GM04503 (cell line): ENCODE measurements at regions not wholly inside any gene's neighbourhood (a gene's known extent, or its start where the extent isn't known, plus 50 kb on each side); places are given as distances from the start of the nearest gene placed in this dataset.
"Not testable (repeated sequence)": the region's sequence is repeated elsewhere in the genome, so short reads cannot be mapped to it uniquely, and the experiment has no call there.

Experiments used
- DNase-seq: peaks from one replicate; pipeline ENCODE4 v3.0.0-alpha.2; 2012; ENCODE audit warnings: low read depth

DNA sequence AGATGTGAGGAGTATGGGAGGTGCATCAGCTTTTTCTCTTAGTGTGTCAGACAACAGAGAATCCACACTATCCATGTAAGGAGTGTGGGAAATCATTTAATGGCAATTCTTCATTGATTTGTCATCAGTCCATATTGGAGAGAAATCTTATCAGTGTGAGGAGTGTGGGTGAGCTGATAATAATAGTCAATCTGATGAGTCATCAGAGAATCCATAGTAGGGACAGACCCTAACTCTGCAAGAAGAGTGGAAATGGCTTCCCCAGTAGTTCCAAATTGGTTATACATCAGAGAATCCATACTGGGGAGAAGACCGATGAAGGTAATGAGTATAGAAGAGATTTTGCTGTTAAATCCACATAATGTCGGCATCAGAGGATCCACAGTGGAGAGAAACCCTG, 150.5 kb upstream of the THUMPD2 start:
- no peak for DNase-seq

DNA sequence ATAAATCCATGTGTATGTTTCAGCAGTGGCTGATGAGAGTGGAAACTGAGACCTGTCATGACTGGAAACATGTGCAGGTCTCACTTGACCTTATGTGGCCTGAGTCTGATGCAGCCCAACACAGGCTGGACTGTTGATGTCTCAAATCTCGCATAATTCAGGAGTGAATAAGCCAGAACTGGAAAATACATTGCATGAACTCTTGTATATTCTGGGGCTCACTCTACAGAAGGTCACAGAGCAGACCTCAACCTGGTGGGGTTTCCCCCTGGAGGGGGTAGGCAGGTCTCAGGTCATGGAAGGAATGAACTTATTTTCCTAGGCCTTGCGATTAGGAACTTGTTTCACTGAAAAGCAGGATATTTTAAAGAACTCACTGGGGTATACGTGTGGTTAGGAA, 146.3 kb upstream of the THUMPD2 start:
- DNase-seq = no peak

DNA sequence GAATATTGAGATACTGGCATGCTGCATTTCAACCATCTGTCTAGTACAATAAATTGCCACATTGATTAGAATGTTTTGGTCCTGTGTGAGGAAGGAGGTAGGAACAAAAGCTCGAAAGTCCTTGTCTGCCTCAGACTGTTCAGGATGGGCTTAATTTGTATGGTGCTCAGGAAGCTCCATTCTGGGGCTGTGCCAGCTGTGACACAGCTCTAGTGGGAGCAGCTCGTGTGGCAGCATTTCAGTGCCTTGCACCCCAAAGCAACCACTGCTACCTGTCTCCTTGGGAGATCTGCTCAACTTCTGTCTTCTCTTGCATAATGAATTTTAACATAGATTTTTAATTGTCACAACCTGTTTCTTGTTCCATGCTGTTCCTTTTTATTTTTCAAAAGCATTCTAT, 144.4 kb upstream of the THUMPD2 start:
- DNase-seq = no peak

DNA sequence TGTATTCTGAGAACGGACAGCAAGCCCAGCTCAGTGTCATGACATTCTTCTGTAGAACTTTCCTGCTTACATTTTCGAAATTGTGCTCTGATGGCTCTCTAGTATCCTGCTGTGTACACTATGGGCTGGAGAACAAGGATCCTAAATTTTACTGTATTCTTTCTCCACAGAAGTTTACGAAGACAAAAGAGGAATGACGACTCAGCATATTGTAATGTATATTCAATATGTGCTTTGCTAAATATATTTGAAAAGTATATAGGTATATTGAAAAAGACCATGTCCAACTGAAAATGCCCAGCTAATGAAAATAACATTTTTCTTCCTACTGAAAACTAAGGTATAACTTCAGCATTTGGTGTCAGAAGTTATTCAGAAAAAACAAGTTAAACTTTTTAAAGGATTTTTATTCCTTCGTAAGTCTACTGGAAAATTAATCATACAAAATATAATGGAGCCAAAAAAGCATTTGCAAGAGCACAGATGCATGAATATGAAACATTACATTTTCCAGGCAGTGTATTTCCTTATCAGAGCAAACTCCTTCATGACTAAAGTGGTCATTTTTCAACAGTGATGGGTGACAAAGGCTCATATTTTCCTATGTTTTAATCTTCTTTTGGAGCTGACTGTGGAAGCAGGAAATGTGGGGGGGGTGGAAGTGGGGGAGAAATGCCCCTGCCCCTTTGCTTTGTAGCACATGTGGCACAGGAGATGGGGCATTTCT, 143.8 kb upstream of the THUMPD2 start:
- DNase-seq = no peak

DNA sequence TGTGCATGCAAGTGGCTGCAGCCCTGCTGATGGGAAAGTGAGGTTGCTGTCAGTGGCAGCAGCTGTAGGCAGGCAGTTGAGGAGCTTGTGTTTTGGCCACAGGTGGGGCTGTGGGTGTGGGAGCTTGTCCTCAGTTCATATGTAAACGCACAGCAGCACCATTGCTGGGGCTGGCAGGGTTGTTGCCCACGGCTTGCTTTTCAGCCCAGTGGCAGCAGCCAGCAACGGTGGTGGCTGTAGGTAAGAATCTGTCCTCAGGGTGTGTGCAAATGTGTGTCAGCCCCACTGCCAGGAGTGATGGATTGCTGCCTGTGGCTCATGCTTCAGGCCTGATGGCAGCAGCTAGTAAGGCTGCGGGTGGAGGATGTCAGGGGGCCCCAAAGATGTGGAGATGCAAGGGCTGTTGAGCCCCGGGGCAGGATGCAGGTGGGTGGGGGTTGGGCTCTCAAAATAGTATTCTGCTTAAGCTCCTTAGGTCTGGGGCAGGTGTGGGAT, 141.3 kb upstream of the THUMPD2 start:
- DNase-seq = no peak

DNA sequence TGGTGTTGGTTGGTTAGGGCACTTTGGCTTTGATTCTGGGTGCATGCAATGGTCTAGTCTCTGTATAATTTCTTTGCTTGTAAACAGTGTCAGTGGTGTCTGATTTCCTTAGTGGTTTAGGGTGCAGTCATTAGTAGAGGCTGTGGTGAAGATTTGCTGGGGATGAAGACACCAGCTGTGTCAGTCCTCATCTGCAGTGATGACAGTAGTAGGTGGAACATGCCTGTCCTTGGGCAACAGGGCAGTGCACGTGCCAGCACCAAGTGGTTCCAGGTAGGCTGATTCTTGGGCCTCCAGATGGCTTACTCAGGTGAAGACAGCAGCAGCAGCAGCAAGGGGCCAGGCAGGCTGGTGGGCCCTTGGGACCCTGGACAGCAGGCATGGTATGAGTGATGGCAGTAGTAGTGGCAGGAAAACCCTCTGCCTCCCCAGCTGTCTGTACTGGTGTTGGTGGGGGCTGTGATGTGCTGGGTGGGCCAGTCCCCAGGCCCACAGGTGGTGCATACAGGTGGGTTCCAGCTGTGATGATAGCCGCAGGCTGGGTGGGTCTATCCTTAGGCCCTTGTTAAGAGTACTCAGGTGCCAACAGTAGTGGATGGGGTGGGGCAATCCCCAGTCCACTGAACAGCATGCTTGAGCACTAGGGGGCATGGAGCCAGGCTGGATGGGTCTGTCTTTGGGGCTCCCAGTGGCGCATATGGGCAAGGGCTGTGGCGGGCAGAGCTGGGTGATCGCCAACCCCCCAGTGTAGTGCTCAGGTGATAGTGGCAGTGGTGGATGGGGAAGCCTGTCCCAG, 140.7 kb upstream of the THUMPD2 start:
- DNase-seq = no peak

DNA sequence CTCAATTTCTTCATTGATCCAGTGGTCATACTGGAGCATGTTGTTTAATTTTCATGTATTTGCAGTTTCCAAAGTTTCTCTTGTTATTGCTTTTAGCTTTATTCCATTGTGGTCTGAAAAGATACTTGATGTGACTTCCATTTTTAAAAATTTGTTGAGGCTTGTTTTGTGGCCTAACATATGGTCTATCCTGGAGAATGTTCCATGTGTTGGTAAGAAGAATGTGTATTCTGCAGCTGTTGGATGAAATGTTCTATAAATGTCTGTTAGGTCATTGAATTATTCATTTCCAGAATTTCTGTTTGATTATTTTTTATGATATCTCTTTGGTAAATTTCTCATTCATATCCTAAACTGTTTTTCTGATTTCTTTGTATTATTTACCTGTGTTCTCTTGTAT, 139.8 kb upstream of the THUMPD2 start:
- no peak for DNase-seq

DNA sequence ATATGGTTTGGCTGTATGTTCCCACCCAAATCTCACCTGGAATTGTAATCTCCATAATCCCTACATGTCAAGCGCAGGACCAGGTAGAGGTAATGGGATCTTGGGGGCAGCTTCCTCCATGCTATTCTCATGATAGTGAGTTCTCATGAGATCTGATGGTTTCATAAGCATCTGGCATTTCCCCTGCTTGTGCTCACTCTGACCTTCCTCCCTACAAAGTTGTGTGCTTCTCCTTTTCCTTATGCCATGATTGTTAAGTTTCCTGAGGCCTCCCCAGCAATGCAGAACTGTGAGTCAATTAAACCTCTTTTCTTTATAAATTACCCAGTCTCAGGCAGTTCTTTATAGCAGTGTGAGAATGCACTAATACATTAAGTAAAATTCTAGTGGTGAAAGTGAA, 138.3 kb upstream of the THUMPD2 start:
- DNase-seq = not testable (repeated sequence)

DNA sequence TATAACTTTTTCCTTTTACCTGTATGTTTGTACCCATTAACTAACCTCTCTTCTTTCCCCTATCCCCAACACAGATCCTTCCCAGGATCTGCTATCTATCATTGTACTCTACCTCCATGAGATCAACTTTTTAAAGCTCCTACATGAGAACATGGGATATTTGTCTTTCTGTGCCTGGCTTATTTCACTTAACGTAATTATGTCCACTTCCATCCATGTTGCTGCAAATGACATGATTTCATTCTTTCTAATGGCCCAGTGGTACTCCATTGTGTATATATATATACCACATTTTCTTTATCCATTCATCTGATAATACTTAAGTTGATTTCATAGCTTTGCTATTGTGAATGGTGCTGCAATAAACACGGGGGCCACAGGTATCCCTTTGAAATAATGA, 135.9 kb upstream of the THUMPD2 start:
- DNase-seq = no peak

DNA sequence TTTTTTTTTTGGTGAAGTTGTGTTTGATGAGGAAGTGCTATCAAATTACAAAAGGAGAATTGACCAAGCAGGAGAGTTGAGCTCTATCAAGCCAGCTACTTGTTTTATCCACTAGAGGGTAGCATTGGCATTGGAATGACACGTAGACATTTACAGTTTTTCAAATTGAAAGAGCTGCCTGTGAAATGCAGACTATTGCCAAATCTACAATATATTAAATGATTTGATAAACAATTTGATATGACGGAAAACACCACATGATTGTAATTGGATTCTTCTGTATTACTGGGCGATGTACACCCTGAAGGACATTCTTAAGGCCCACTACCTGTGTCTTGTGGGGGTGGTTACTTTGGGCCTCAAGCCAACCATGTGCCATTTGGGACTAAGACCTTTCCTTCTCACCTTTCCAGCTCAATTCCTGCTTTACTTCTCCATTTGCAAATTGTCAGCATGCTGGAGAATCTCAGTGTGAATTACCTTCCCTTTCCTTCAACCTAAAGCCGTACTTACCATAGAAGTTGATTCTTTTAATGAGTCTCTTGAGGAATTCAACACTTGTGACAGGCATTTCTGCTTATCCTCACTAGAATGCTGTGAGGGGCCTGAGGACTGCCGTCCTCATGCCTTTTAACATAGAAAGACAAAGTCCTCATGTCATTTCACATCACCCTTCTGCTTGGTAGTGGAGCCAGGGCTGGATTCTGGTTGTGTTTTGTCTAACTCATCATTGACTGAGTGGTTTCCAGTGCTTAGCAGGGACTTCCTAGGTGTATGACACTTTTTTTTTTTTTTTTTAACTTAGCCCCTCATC, 134.8 kb upstream of the THUMPD2 start:
- peak; percentile 50 for DNase-seq

DNA sequence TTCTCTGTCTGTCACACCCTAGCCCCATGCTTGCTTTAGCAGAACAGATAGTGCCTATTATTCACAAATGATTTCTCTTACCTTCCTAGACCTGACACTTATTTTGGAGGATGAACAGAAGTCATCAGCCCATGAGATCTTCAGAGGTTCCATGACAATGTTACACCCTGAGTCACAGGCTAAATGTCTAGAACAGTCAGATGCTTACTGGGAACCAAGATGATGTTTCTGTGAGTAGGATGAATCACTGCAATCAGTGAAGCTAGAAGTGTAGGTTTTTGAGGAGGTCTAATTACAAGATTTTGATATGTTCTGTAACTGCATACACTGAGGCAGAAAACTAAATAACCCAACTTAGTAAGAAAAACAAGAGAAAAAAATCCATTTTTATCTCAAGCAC, 123.0 kb upstream of the THUMPD2 start:
- peak; percentile 58 for DNase-seq

DNA sequence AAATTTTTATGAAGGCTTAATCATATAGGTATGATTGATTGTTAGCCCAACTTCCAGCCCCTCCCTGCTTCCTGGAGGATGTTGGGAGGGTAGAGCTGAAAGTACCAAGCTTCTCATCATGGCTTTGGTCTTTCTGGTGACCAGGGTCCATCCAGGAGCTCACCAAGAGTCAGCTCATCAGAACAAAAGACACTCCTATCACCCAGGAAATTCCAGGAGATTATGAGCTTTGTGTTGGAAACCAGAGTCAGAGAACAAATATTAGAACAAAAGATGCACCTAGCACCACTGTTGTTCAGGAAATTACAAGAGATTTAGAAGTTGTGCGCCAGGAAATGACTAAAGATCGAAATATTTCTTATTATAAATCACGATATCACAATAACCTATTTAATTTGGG, 119.9 kb upstream of the THUMPD2 start:
- no peak for DNase-seq

DNA sequence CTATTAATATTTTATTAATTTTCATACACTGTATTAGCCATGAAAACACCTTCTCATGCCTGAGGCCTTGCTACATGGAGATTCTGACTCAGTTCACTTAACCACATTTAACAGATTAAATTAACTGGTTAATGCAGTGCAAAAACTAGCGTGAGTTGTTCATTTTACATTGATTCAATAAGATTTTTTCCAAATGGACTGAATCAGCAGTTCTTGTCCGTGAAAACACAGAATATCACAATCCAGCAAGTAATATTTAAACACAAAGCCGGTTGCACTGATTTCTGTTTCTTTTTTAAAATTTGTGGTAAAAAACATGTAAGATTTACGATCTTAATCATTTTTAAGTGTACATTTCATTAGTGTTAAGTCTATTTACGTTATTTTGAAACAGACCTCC, 118.2 kb upstream of the THUMPD2 start:
- no peak for DNase-seq

DNA sequence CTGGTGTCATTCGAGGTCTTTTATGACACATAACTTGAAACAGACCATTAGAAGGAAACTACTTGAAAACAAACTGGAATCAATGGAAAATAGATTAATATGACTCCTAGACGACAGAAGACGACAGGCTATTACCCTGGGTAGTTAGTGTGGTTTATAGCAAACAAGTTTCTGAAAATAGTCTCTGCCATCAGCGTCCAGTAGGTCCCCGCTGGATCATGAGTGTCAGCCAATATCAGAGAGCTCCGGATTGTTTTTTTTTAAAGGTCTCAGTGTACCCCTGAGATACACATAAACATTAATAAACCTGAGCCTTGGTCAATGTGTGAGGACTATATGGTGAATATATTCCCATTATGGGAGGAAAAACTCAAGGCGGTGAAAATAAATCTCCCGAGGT, 115.0 kb upstream of the THUMPD2 start:
- no peak for DNase-seq

DNA sequence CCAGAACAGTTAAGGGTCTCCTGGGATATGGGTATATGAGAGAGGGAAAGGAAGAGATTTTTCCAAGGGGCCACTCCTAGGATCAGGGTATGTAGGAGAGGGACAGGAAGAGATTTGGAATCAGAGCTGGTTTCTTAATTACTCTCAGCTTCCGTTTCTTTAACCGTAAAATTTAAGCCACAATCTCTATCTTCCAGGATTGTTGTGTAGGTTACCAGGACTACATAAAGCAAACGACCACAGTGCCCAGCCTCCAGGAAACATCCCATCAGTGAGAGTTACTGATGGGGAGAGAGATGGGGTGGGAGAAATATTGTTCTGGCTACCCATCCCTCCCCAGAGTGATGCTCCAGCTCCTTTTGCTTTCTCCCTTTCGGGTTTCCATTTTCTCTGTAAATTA, 114.6 kb upstream of the THUMPD2 start:
- no peak for DNase-seq

DNA sequence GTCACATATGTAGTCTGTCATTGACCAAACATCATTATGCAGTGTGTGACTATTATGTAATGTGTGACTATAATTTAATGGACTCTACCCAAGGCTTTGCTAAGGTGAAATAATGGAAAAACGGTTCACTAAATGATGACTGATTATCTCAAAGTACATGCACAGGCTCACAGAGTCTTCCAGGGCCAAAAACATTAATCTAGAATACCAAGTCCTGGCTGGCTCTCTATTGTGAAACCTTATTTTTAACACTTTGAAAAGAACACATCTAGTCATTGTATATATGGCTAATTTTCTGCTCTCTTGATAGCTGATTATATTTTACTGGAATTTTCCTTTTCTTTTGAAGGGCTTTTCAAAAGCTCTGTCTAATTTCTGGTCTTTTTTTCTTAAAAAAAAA, 102.9 kb upstream of the THUMPD2 start:
- no peak for DNase-seq

DNA sequence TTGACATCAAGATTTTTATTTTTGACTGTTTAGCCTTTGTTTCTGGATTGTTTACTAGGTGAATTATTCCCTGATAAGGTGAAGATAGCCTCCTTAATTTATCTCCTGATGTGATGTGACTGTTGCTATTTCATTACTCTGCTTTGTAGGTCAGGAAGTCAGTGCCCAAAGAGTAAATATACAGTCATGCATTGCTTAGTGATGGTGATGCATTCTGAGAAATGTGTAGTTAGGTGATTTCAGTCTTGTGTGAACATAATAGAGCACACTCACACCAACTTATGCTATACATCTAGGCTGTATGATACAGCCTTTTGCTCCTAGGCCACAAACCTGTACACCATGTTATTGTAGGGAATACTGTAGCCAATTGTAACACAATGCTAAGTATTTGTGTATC, 102.4 kb upstream of the THUMPD2 start:
- DNase-seq = no peak

DNA sequence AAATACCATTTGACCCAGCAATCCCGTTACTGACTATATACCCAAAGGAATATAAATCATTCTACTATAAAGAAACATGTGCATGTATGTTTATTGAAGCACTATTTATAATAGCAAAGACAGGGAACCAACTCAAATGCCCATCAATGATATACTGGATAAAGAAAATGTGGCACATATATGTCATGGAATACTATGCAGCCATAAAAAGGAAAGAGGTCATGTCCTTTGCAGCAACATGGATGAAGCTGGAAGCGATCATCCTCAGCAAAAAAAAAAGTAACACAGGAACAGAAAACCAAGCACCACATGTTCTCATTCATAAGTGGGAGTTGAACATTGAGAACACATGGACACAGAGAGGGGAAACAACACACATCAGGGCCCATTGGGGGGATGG, 99.9 kb upstream of the THUMPD2 start:
- not testable (repeated sequence) for DNase-seq

DNA sequence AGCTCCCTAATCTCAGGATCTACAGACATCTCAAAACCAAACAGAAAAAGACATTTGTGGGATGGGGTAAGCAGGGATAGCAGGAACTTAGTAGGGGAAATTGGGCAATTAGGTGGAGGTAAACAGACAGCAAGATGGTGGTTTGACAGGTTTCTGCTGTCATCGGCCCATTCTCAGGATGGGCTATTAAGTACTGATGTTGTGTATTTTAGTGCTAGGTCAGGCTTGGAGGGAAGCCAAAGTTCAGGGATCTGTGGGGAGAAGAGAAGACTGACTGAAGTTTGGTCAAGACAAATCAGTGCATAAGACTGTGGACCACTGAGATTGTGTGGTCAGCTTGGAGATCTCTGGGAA, 96.8 kb upstream of the THUMPD2 start:
- no peak for DNase-seq

DNA sequence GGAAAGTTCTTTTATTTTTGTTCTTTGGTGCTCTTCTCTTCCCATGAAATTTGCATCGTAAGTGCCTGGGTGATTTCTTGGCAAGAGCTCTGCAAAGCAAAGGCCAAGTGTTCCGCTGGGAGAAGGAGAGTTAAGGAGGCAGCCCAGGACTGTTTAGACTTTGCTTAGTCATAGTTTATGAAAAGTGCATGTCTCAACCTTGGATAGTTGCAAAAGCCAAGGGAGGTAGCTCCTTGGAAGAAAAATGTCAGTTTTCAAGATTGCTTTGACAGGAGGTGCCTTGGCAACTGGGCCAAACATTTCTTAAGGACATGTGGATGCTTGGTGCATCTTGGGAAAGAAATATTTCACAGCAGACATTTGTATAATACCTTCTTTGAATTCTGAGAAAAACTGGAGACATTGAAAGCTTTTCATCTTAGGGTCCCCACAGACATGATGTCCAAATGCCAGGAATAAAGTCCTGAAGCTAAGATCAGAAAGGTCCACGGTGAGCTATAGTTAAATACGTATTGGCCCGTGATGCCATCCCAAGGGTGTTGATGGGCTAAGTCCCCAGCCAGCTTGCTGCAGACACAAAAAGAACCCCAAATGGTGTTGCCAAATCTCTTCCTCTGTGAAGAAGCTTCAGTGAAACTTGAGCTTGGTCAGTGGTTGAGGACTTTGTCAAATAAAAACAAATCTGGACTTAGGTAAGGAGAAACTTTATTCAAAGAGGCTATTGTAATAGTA, 96.3 kb upstream of the THUMPD2 start:
- peak; percentile 91 for DNase-seq

DNA sequence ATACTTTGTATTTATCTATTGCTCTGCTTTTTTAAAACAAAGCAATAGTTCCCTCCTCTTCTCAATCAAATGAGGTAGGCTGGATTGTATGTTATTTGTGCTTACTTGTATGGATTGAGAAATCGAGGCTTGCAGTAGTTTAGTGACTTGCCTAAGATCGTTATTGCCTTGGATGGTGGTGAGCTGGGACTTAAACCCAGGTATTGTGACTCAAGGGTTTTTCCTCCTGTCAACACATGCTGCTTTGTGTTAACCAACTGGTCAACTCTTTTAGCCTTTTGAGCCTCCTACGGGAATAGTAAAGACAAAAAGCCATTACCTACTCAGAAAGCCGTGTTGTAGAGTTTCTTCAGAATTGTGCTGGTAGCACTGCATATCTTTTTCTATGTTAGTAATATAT, 95.2 kb upstream of the THUMPD2 start:
- DNase-seq = no peak

DNA sequence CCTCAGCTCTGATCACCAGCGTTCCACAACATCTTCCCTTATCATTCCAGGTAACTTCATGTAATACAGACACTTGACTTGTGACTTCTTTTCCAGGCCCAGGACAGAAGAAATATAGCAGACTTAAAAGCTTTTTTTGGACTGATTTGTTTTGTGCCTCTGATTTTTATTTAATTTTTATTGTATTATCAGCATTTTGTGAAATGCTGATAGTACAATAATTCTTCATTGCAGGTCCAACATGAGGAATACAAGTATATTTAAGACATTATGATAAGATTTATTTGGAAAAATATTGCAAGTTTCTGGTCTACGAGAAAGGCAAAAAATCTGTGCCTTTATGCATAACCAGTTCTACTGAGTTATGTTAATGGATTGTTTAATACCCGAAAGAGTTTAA, 94.5 kb upstream of the THUMPD2 start:
- DNase-seq = no peak
